ENCODE measurements at regions not wholly inside any gene's neighbourhood (a gene's known extent, or its start where the extent isn't known, plus 50 kb on each side); places are given as distances from the start of the nearest gene placed in this dataset.
"Not testable (repeated sequence)": the region's sequence is repeated elsewhere in the genome, so short reads cannot be mapped to it uniquely, and the experiment has no call there.

- not testable (repeated sequence) for H3K27ac ChIP-seq (ENCODE audit: low read length); H3K36me3 ChIP-seq (ENCODE audit: insufficient read depth, low read length); H3K9me2 ChIP-seq (replicated peaks; ENCODE audit: insufficient read depth, low read length); H3K4me1 ChIP-seq (ENCODE audit: low read length); H3K79me2 ChIP-seq (ENCODE audit: low read length); H3K9ac ChIP-seq (ENCODE audit: low read length); H4K20me1 ChIP-seq (ENCODE audit: insufficient read depth, low read depth, low read length); H3K4me3 ChIP-seq (ENCODE audit: low read length); H3K27me3 ChIP-seq (ENCODE audit: low read length); H3K4me2 ChIP-seq (ENCODE audit: low read depth, low read length, poor library complexity, severe bottlenecking); H2AFZ ChIP-seq (ENCODE audit: low read length); DNase-seq
- H3K9me3 ChIP-seq (ENCODE audit: low read length) = peaks cover 13% of the 10 kb centered on the region
Measured at GRCh38 chr5:126011526-126011925, 411.7 kb upstream of the GRAMD2B start.

- no peaks in the 10 kb centered on the region for H3K27me3 ChIP-seq (ENCODE audit: low read length)
- no peaks in the 10 kb centered on the region for H4K20me1 ChIP-seq (ENCODE audit: insufficient read depth, low read depth, low read length)
- no peak overlapping the region for H3K4me3 ChIP-seq (ENCODE audit: low read length)
- H2AFZ ChIP-seq (ENCODE audit: low read length) = no peak overlapping the region
- H3K27ac ChIP-seq (ENCODE audit: low read length) = no peak overlapping the region
- no peaks in the 10 kb centered on the region for H3K4me1 ChIP-seq (ENCODE audit: low read length)
- no peak for DNase-seq
- H3K9me3 ChIP-seq (ENCODE audit: low read length) = peaks cover 12% of the 10 kb centered on the region
- H3K9me2 ChIP-seq (replicated peaks; ENCODE audit: insufficient read depth, low read length) = no peaks in the 10 kb centered on the region
- no peak overlapping the region for H3K9ac ChIP-seq (ENCODE audit: low read length)
- no peaks in the 10 kb centered on the region for H3K36me3 ChIP-seq (ENCODE audit: insufficient read depth, low read length)
- H3K4me2 ChIP-seq (ENCODE audit: low read depth, low read length, poor library complexity, severe bottlenecking) = no peak overlapping the region
- H3K79me2 ChIP-seq (ENCODE audit: low read length) = no peaks in the 10 kb centered on the region
Measured at GRCh38 chr5:126014676-126015075, 408.5 kb upstream of the GRAMD2B start.

- Histone ChIP-seq H3K79me2 (ENCODE audit: low read length) (no peaks in the 10 kb centered on the region), H3K9me2 (replicated peaks; ENCODE audit: insufficient read depth, low read length) (no peaks in the 10 kb centered on the region), H3K36me3 (ENCODE audit: insufficient read depth, low read length) (no peaks in the 10 kb centered on the region), H3K27ac (ENCODE audit: low read length) (no peak overlapping the region), H3K4me3 (ENCODE audit: low read length) (no peak overlapping the region), H4K20me1 (ENCODE audit: insufficient read depth, low read depth, low read length) (no peaks in the 10 kb centered on the region), H3K27me3 (ENCODE audit: low read length) (no peaks in the 10 kb centered on the region), H3K9me3 (ENCODE audit: low read length) (peaks cover 9% of the 10 kb centered on the region), H3K9ac (ENCODE audit: low read length) (no peak overlapping the region), H2AFZ (ENCODE audit: low read length) (no peak overlapping the region), H3K4me1 (ENCODE audit: low read length) (no peaks in the 10 kb centered on the region), H3K4me2 (ENCODE audit: low read depth, low read length, poor library complexity, severe bottlenecking) (no peak overlapping the region)
- DNase-seq = no peak
Measured at GRCh38 chr5:126015235-126016181, 407.7 kb upstream of the GRAMD2B start.

GRCh38 chr5:126016256-126016655 lies 407.0 kb upstream of the GRAMD2B start:
- H3K27me3 ChIP-seq (ENCODE audit: low read length) = no peaks in the 10 kb centered on the region
- H3K36me3 ChIP-seq (ENCODE audit: insufficient read depth, low read length) = no peaks in the 10 kb centered on the region
- no peak overlapping the region for H3K27ac ChIP-seq (ENCODE audit: low read length)
- no peak overlapping the region for H3K4me2 ChIP-seq (ENCODE audit: low read depth, low read length, poor library complexity, severe bottlenecking)
- no peak overlapping the region for H3K9ac ChIP-seq (ENCODE audit: low read length)
- peaks cover 9% of the 10 kb centered on the region for H3K9me3 ChIP-seq (ENCODE audit: low read length)
- no peaks in the 10 kb centered on the region for H3K9me2 ChIP-seq (replicated peaks; ENCODE audit: insufficient read depth, low read length)
- DNase-seq = no peak
- H3K4me3 ChIP-seq (ENCODE audit: low read length) = no peak overlapping the region
- no peaks in the 10 kb centered on the region for H3K79me2 ChIP-seq (ENCODE audit: low read length)
- H3K4me1 ChIP-seq (ENCODE audit: low read length) = no peaks in the 10 kb centered on the region
- no peaks in the 10 kb centered on the region for H4K20me1 ChIP-seq (ENCODE audit: insufficient read depth, low read depth, low read length)
- H2AFZ ChIP-seq (ENCODE audit: low read length) = no peak overlapping the region

GRCh38 chr5:126017096-126017495 lies 406.1 kb upstream of the GRAMD2B start:
- no peak overlapping the region for H3K4me3 ChIP-seq (ENCODE audit: low read length)
- no peaks in the 10 kb centered on the region for H4K20me1 ChIP-seq (ENCODE audit: insufficient read depth, low read depth, low read length)
- H3K27me3 ChIP-seq (ENCODE audit: low read length) = no peaks in the 10 kb centered on the region
- no peaks in the 10 kb centered on the region for H3K79me2 ChIP-seq (ENCODE audit: low read length)
- no peaks in the 10 kb centered on the region for H3K4me1 ChIP-seq (ENCODE audit: low read length)
- H3K36me3 ChIP-seq (ENCODE audit: insufficient read depth, low read length) = no peaks in the 10 kb centered on the region
- H3K9me2 ChIP-seq (replicated peaks; ENCODE audit: insufficient read depth, low read length) = no peaks in the 10 kb centered on the region
- H3K9ac ChIP-seq (ENCODE audit: low read length) = no peak overlapping the region
- H3K27ac ChIP-seq (ENCODE audit: low read length) = no peak overlapping the region
- peaks cover 9% of the 10 kb centered on the region for H3K9me3 ChIP-seq (ENCODE audit: low read length)
- H3K4me2 ChIP-seq (ENCODE audit: low read depth, low read length, poor library complexity, severe bottlenecking) = no peak overlapping the region
- H2AFZ ChIP-seq (ENCODE audit: low read length) = no peak overlapping the region
- DNase-seq = no peak

- Histone ChIP-seq H3K27me3 (ENCODE audit: low read length) (no peaks in the 10 kb centered on the region), H3K9ac (ENCODE audit: low read length) (no peak overlapping the region), H3K4me1 (ENCODE audit: low read length) (no peaks in the 10 kb centered on the region), H3K79me2 (ENCODE audit: low read length) (no peaks in the 10 kb centered on the region), H3K9me2 (replicated peaks; ENCODE audit: insufficient read depth, low read length) (no peaks in the 10 kb centered on the region), H4K20me1 (ENCODE audit: insufficient read depth, low read depth, low read length) (no peaks in the 10 kb centered on the region), H3K27ac (ENCODE audit: low read length) (no peak overlapping the region), H3K4me2 (ENCODE audit: low read depth, low read length, poor library complexity, severe bottlenecking) (no peak overlapping the region), H2AFZ (ENCODE audit: low read length) (no peak overlapping the region), H3K36me3 (ENCODE audit: insufficient read depth, low read length) (no peaks in the 10 kb centered on the region), H3K4me3 (ENCODE audit: low read length) (no peak overlapping the region), H3K9me3 (ENCODE audit: low read length) (peaks cover 6% of the 10 kb centered on the region)
- DNase-seq = no peak
Measured at GRCh38 chr5:126020770-126021169, 402.4 kb upstream of the GRAMD2B start.

GRCh38 chr5:126023994-126024441 lies 399.2 kb upstream of the GRAMD2B start:
- DNase-seq = no peak
- no peak overlapping the region for H3K4me3 ChIP-seq (ENCODE audit: low read length)
- H3K9me3 ChIP-seq (ENCODE audit: low read length) = peaks cover 15% of the 10 kb centered on the region
- no peaks in the 10 kb centered on the region for H4K20me1 ChIP-seq (ENCODE audit: insufficient read depth, low read depth, low read length)
- H3K27me3 ChIP-seq (ENCODE audit: low read length) = no peaks in the 10 kb centered on the region
- H3K27ac ChIP-seq (ENCODE audit: low read length) = no peak overlapping the region
- H3K36me3 ChIP-seq (ENCODE audit: insufficient read depth, low read length) = no peaks in the 10 kb centered on the region
- no peaks in the 10 kb centered on the region for H3K79me2 ChIP-seq (ENCODE audit: low read length)
- H3K9ac ChIP-seq (ENCODE audit: low read length) = no peak overlapping the region
- no peaks in the 10 kb centered on the region for H3K4me1 ChIP-seq (ENCODE audit: low read length)
- H3K4me2 ChIP-seq (ENCODE audit: low read depth, low read length, poor library complexity, severe bottlenecking) = no peak overlapping the region
- no peaks in the 10 kb centered on the region for H3K9me2 ChIP-seq (replicated peaks; ENCODE audit: insufficient read depth, low read length)
- no peak overlapping the region for H2AFZ ChIP-seq (ENCODE audit: low read length)

- no peak for DNase-seq
- no peak overlapping the region for H3K4me3 ChIP-seq (ENCODE audit: low read length)
- H3K9ac ChIP-seq (ENCODE audit: low read length) = no peak overlapping the region
- no peaks in the 10 kb centered on the region for H3K4me1 ChIP-seq (ENCODE audit: low read length)
- no peak overlapping the region for H2AFZ ChIP-seq (ENCODE audit: low read length)
- peaks cover 15% of the 10 kb centered on the region for H3K9me3 ChIP-seq (ENCODE audit: low read length)
- H4K20me1 ChIP-seq (ENCODE audit: insufficient read depth, low read depth, low read length) = no peaks in the 10 kb centered on the region
- no peaks in the 10 kb centered on the region for H3K79me2 ChIP-seq (ENCODE audit: low read length)
- no peak overlapping the region for H3K27ac ChIP-seq (ENCODE audit: low read length)
- H3K9me2 ChIP-seq (replicated peaks; ENCODE audit: insufficient read depth, low read length) = no peaks in the 10 kb centered on the region
- no peaks in the 10 kb centered on the region for H3K36me3 ChIP-seq (ENCODE audit: insufficient read depth, low read length)
- no peak overlapping the region for H3K4me2 ChIP-seq (ENCODE audit: low read depth, low read length, poor library complexity, severe bottlenecking)
- H3K27me3 ChIP-seq (ENCODE audit: low read length) = no peaks in the 10 kb centered on the region
Measured at GRCh38 chr5:126027149-126027548, 396.1 kb upstream of the GRAMD2B start.

All from Karpas-422 (cell line).